GM19025 (cell line): ENCODE measurements at regions not wholly inside any gene's neighbourhood (a gene's known extent, or its start where the extent isn't known, plus 50 kb on each side); places are given as distances from the start of the nearest gene placed in this dataset.
A peak's percentile ranks its signal among the peaks of the same experiment; 100 is the strongest.

Source experiments
- ATAC-seq: cut with Tn5 transposase; IDR thresholded peaks from one replicate; pipeline ENCODE4 v1.9.1; 2021; ENCODE audit warnings: mild to moderate bottlenecking, low read depth, moderate library complexity; ENCODE audit not compliant: unreplicated experiment

DNA sequence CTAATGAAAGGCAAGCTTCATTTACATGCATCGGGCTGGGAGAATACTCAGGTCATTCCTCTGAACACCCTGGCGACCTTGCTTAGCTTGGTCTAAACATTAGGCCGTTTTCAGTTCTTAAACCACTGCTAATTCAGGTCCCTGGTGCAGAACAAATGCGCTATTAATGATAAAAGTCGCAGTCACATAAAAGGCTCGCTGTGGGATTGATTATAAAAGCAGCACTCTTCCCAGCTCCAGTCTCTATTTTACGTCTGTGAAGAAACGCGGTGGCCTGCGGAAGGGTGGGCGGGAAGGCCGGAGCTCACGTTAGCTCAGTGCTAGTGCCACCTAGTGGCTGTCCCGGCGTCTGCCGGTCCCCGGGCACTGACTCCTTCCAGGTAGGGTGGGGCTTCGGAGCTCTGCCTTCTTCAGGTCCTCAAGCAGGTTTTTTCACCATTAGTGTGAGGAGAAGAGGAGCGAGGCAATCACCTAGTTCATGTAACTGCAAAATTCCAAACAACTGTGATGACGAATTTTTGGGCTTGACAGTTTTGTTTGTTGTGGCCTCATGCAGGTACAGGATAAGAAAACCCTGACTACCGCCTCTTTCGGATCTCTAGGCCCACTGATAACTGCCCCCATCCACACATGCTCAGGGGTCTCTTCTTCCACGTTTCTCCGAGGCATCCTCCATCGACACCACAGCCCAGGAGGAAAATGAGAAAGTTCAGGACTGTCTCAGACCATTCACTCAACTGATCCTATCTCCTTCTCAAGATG is 66.5 kb upstream of the CLMP start:
- peak; percentile 73 for ATAC-seq

DNA sequence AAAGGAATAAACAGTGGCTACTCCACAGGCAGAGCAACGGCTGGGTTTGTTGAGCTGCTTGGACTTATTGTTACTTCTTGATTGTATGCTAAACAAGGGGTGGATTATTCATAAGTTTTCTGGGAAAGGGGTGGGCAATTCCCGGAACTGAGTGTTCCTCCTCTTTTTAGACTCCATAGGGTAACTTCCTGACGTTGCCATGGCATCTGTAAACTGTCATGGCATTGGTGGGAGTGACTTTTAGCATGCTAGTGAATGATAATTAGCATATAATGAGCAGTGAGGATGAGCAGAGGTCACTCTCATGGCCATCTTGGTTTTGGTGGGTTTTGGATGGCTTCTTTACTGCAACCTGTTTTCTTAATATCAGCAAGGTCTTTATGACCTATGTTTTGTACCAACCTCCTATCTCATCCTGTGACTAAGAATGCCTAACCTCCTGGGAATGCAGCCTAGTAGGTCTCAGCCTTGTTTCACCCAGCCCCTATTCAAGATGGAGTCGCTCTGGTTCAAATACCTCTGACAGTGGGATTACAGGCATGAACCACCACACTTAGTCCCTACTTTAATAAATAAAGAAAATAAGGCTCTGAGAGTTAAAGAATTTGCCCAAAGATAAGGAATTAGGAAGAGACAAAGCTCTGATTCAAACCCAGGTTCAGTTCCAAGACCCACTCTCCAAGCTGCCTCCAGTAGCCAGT is 65.6 kb upstream of the CLMP start:
- no peak for ATAC-seq

GRCh38 chr11:123258877-123259276 is 63.8 kb upstream of the CLMP start:
- ATAC-seq = no peak

GRCh38 chr11:123257370-123257769 is 62.3 kb upstream of the CLMP start:
- no peak for ATAC-seq

- no peak for ATAC-seq
Measured at GRCh38 chr11:123255909-123256308, 60.9 kb upstream of the CLMP start.

GRCh38 chr11:123254357-123254756 is 59.3 kb upstream of the CLMP start:
- ATAC-seq = no peak

DNA sequence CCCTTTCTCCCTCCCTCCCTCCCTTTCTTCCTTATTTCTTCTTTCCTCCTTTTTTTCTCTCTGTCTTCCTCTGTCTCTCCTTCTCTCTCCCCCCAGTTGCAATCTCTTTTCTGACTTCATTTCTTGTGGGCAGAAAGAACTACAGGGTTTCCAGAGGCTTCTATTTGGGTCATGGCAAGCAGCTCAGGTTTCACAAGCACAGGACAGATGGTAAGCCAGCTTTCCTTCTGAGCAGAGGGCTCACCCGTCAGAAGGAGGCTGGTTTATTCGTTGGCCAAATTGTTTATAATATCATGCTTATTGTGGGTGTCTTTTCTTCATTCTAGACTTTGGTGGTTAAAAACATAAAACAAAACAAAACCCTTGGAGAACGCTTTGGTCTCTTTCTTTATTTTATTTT is 58.9 kb upstream of the CLMP start:
- ATAC-seq = no peak

- ATAC-seq = no peak
Measured at GRCh38 chr11:123253223-123253622, 58.2 kb upstream of the CLMP start.

DNA sequence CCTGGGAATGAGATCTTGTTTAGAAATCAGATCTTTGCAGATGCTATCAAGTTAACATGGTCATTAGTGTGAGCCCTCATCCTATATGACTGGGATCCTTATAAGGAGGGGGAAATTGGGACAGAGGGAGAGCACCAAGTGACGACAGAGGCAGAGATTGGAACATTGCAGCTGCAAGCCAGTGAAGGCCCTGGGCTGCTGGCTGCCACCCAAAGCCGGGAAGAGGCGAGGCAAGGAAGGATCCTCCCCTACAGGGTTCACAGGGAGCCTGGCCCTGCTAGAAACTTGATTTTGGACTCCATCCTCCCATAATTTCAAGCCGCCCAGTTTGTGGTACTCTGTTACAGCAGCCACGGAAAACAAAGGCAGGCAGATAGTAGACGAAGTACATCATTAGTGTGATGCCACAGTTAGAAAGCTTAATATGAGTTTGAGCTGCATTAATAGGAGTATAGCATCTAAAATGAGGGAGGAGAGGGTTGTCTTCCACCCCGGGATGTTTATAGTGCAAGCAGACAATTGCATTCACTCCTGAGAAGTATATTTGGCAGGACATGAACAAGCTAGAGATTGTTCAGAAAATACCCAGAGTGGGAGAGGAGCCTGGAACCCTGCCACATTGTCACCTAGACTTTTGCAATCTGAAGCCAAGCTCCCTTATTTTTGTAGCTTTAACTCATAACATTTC is 56.8 kb upstream of the CLMP start:
- no peak for ATAC-seq

GRCh38 chr11:123250892-123251656 is 56.0 kb upstream of the CLMP start:
- no peak for ATAC-seq

- no peak for ATAC-seq
Measured at GRCh38 chr11:123249354-123249753, 54.3 kb upstream of the CLMP start.

- ATAC-seq = no peak
Measured at GRCh38 chr11:123247813-123248379, 52.8 kb upstream of the CLMP start.

GRCh38 chr11:123247496-123247799 is 52.4 kb upstream of the CLMP start:
- ATAC-seq = no peak

DNA sequence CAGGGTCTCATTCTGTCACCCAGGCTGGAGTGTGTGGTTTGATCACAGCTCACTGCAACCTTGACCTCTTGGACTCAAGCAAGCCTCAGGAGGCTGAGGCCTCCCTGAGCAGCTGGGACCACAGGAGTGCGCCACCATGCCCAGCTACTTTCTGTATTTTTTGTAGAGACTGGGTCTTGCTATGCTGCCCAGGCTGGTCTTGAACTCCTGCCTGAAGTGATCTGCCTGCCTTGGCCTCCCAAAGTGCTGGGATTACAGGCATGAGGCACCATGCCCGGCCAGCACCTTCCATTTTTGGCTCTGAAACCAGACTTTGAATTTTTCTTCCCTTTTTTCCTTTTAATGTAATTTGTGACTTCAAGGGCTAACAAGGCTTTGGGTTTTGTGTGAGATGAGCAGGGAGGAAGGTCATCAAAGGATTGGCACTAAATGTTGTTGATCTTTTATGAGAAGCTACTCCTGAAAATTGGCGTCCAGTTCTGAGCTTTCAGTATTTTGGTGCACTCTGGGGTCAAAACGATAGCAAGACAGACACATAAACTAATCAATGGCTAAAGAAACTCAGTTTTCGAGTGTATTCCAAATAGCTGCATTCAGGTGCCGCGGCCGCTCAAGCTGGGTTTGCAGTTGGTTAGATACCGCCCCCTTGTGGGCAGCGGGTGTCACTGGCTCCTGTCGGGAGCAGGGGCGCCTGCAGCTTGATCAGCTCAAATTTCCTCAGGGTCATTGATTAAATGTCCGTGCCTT is 51.9 kb upstream of the CLMP start:
- no peak for ATAC-seq

DNA sequence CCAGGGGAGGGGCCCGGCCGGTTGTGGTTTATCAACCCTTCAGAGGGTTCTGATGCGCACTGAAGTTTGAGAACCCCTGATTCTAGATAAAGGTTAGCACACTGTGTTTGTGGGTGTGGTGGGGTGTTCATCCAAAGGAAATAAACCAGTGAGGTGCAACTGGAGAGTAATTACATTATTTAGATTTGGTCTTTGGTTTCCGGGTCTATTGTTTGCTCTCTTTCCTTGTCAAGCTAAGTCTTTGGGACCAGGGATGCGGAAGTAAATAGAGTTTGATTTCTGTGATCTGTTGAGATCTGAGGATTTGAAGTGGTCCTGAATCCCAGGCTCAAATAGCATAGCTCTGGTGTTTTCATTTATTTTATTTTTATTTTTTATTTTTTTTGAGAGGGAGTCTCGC is 50.5 kb upstream of the CLMP start:
- no peak for ATAC-seq
